Colonic mucosa (tissue), 4 donors: ENCODE measurements at regions not wholly inside any gene's neighbourhood (a gene's known extent, or its start where the extent isn't known, plus 50 kb on each side); places are given as distances from the start of the nearest gene placed in this dataset.

ENCODE experiments used
- DNase-seq: peaks from one replicate; pipeline ENCODE4 v3.0.0-alpha.2; 2020
- H3K27ac ChIP-seq: fragments of 200-600 bp; one replicate; pipeline ENCODE4 v1.8.0; 2021
- H3K27me3 ChIP-seq: fragments of 200-600 bp; one replicate; pipeline ENCODE4 v1.8.0; 2021
- H3K36me3 ChIP-seq: fragments of 200-600 bp; one replicate; pipeline ENCODE4 v1.8.0; 2021
- H3K4me1 ChIP-seq: fragments of 200-600 bp; one replicate; pipeline ENCODE4 v1.8.0; 2021; ENCODE audit warnings: mild to moderate bottlenecking
- H3K4me3 ChIP-seq: fragments of 200-600 bp; one replicate; pipeline ENCODE4 v1.8.0; 2021
- H3K9ac ChIP-seq, 2 donors: one replicate each; pipeline ENCODE4 v1.7.0; 2013; ENCODE audit warnings: control low read depth in 2 of 2, low read depth in 2 of 2, low read length in 2 of 2
- H3K9me3 ChIP-seq: fragments of 200-600 bp; one replicate; pipeline ENCODE4 v1.8.0; 2021
- CTCF ChIP-seq: fragments of 200-600 bp; IDR thresholded peaks from one replicate; pipeline ENCODE4 v1.8.0; 2022; ENCODE audit warnings: antibody characterized with exemption, mild to moderate bottlenecking
- intact Hi-C: fragments of 100-400 bp; cut with DNase I; formaldehyde crosslinking; loops from one replicate; pipeline ENCODE4 v1.14.1; 2022
- donor health status: healthy.
- donor health status: DM: no; HTN: no; CAD: no.
- donor health status: DM: no; HTN: no; CAD: no.

DNA sequence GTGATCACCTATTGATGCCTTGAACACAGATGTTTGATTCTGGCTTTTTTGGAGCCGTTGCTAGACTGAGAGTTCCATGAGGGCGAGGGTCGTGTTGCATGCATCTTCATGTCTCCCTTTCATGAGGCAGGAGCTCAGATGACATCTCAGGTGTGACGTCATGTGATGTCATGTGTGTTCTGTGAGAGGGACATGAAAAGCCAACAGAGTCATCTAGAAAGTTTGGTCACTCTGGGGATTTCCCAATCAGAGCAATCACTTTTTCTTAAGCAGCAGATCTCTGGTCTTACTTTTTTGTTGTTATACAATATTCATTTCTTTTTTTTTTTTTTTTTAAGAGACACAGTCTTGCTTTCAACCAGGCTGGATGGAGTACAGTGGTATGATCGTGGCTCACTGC is 411.8 kb downstream of the PREX1 start:
- H3K4me3 ChIP-seq, result no peak overlapping the region
- H3K27ac ChIP-seq, result no peak overlapping the region
- no peak for TF ChIP-seq CTCF
- no peak overlapping the region for H3K9ac ChIP-seq
- H3K27me3 ChIP-seq, result no peaks in the 10 kb centered on the region
- no peaks in the 10 kb centered on the region for H3K36me3 ChIP-seq
- no peak for DNase-seq
- intact Hi-C loops, result no loop called here
- no peaks in the 10 kb centered on the region for H3K9me3 ChIP-seq
- H3K4me1 ChIP-seq, result no peaks in the 10 kb centered on the region

DNA sequence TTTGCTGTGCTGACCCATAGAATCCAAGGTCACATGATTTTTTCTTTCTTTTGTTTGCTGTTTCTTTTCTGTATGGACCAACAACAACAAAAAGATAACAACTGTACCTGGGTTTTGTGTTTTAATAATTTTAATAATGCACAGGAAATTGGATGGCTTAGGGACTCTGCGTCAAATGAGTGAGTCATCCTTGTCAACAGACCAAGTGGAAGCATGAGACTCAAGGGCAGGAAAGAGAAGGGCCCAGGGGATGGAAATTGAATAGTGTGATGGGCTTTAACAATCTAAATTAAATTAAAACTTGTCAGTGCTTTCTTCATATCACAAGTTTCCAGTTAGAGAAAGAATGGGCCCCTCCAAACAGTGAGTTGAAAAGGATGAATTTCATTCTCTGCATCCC is 413.0 kb downstream of the PREX1 start:
- Histone ChIP-seq H3K9me3 (no peaks in the 10 kb centered on the region), H3K36me3 (no peaks in the 10 kb centered on the region), H3K9ac (no peak overlapping the region), H3K4me1 (no peaks in the 10 kb centered on the region), H3K4me3 (no peak overlapping the region), H3K27me3 (no peaks in the 10 kb centered on the region), H3K27ac (no peak overlapping the region)
- TF ChIP-seq CTCF, result no peak
- no peak for DNase-seq
- intact Hi-C loops, result no loop called here

- Histone ChIP-seq H3K36me3 (no peaks in the 10 kb centered on the region), H3K9me3 (no peaks in the 10 kb centered on the region), H3K4me1 (no peaks in the 10 kb centered on the region), H3K27ac (no peak overlapping the region), H3K4me3 (no peak overlapping the region), H3K27me3 (no peaks in the 10 kb centered on the region), H3K9ac (no peak overlapping the region)
- intact Hi-C loops, result no loop called here
- no peak for DNase-seq
- no peak for TF ChIP-seq CTCF
Observed at GRCh38 chr20:48411919-48412522, 415.8 kb downstream of the PREX1 start.

- intact Hi-C loops, result no loop called here
- no peaks in the 10 kb centered on the region for H3K4me1 ChIP-seq
- no peak for TF ChIP-seq CTCF
- no peaks in the 10 kb centered on the region for H3K9me3 ChIP-seq
- no peaks in the 10 kb centered on the region for H3K36me3 ChIP-seq
- no peak for DNase-seq
- no peak overlapping the region for H3K9ac ChIP-seq
- H3K27ac ChIP-seq, result no peak overlapping the region
- no peak overlapping the region for H3K4me3 ChIP-seq
- H3K27me3 ChIP-seq, result no peaks in the 10 kb centered on the region
Observed at GRCh38 chr20:48411245-48411644, 416.6 kb downstream of the PREX1 start.

DNA sequence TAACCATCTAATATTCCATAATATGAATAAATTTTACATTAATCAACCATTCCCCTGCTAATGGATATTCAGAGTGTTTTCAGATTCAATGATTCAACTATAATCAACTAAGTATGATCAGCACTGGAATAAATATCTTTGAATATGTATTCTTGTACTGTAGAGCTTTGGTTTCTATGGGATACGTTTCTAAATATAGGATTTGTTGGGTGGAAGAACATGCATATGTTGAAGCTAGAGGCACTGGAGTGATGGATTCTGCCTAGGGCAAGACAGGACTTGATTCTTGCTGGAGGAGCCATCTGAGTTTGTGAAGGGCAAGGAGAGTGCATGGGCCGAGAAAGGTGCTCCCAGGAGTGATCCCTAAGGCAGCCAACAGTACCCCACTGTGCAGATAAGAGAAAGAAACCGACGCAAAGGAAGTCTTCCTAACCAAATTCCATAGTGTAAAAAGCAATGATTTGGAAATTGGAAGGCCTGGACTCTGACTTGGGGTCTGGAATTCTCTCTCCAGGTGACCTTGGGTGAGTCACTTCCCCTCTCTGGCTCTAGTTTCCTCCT is 418.7 kb downstream of the PREX1 start:
- no peaks in the 10 kb centered on the region for H3K9me3 ChIP-seq
- no peaks in the 10 kb centered on the region for H3K4me1 ChIP-seq
- no peak overlapping the region for H3K9ac ChIP-seq
- no peaks in the 10 kb centered on the region for H3K27me3 ChIP-seq
- H3K27ac ChIP-seq, result no peak overlapping the region
- H3K4me3 ChIP-seq, result no peak overlapping the region
- DNase-seq, result no peak
- TF ChIP-seq CTCF, result no peak
- intact Hi-C loops, result no loop called here
- no peaks in the 10 kb centered on the region for H3K36me3 ChIP-seq
